GM12878 (cell line): ENCODE measurements at regions not wholly inside any gene's neighbourhood (a gene's known extent, or its start where the extent isn't known, plus 50 kb on each side); places are given as distances from the start of the nearest gene placed in this dataset.

Experiments used
- ATAC-seq: fragments of 200-7000 bp; cut with Tn5 transposase; 3 replicates; pipeline ENCODE4 v1.9.1; 2020; ENCODE audit warnings: mild to moderate bottlenecking, moderate library complexity
- BruUV-seq: library from RNA; stranded (reverse); fragments of 400-500 nt; replicated peaks from 2 replicates; lab custom pipeline; 2021; lab: Mats Ljungman, UMichigan
- CTCF ChIA-PET: fragments of 300-600 bp; sonication (Branson Sonifier 250); formaldehyde crosslinking; extraction: SDS; loops from one replicate; lab custom pipeline; 2021; ENCODE audit warnings: inconsistent platforms; lab: Yijun Ruan, JAX
- POLR2A ChIA-PET: fragments of 350-600 bp; formaldehyde crosslinking; extraction: SDS; loops from one replicate; lab custom pipeline; 2021; ENCODE audit warnings: inconsistent platforms; lab: Charles Lee
- RAD21 ChIA-PET: fragments of 300-600 bp; sonication (Branson Sonifier 250); formaldehyde crosslinking; loops from one replicate; lab custom pipeline; 2023; ENCODE audit warnings: antibody characterized with exemption; ENCODE audit not compliant: unreplicated experiment; lab: Charles Lee
- SMC1A ChIA-PET: fragments of 300-600 bp; sonication (Branson Sonifier 250); formaldehyde crosslinking; loops from one replicate; lab custom pipeline; 2023; ENCODE audit not compliant: unreplicated experiment, uncharacterized antibody; lab: Charles Lee
- DNase-seq: peaks from one replicate; pipeline ENCODE4 v3.0.0-alpha.2; 2011; ENCODE audit warnings: low read depth, low spot score
- FAIRE-seq: peaks from 3 replicates; lab custom pipeline; 2011; peaks lifted over from hg19 to GRCh38; lab: Jason Lieb, UNC
- H2AFZ ChIP-seq: 2 replicates; pipeline ENCODE4 v1.6.0; 2011; ENCODE audit warnings: low read depth, low read length, control low read depth; ENCODE audit not compliant: control insufficient read depth
- H3K27ac ChIP-seq: 2 replicates; pipeline ENCODE4 v1.5.1; 2011; ENCODE audit warnings: control low read depth; ENCODE audit not compliant: control insufficient read depth, insufficient read depth
- H3K27me3 ChIP-seq, 2 experiments: replicated peaks in 1 of 2; 2 replicates each; pipeline versions ENCODE4 v1.6.0 to v1.6.1; 2011; ENCODE audit warnings: low read length in 1 of 2; ENCODE audit not compliant: control insufficient read depth in 2 of 2, insufficient read depth in 2 of 2
- H3K36me3 ChIP-seq, 2 experiments: 2 replicates each; pipeline ENCODE4 v1.5.1; 2011; ENCODE audit warnings: low read length in 1 of 2; ENCODE audit not compliant: control insufficient read depth in 2 of 2, insufficient read depth in 2 of 2
- H3K4me1 ChIP-seq: 2 replicates; pipeline ENCODE4 v1.6.1; 2011; ENCODE audit warnings: mild to moderate bottlenecking, low read length, moderate library complexity, mixed read lengths; ENCODE audit not compliant: control insufficient read depth, insufficient read depth
- H3K4me2 ChIP-seq: 2 replicates; pipeline ENCODE4 v1.6.0; 2011; ENCODE audit warnings: control low read depth; ENCODE audit not compliant: control insufficient read depth, insufficient read depth
- H3K4me3 ChIP-seq: fragments of 200-600 bp; sonication (generic); 2 replicates; pipeline ENCODE4 v1.5.1; 2016
- H3K79me2 ChIP-seq: 2 replicates; pipeline ENCODE4 v1.6.0; 2011; ENCODE audit warnings: low read length; ENCODE audit not compliant: control insufficient read depth, insufficient read depth
- H3K9ac ChIP-seq: 2 replicates; pipeline ENCODE4 v1.8.0; 2011; ENCODE audit warnings: low read length, control low read depth, mixed read lengths; ENCODE audit not compliant: control insufficient read depth, insufficient read depth
- H3K9me3 ChIP-seq: replicated peaks from 3 replicates; pipeline ENCODE4 v1.5.1; 2011; ENCODE audit warnings: mild to moderate bottlenecking, low read length; ENCODE audit not compliant: control insufficient read depth, insufficient read depth
- H4K20me1 ChIP-seq: 2 replicates; pipeline ENCODE4 v1.6.0; 2011; ENCODE audit not compliant: control insufficient read depth, insufficient read depth
- BHLHE40 ChIP-seq, 2 experiments: fragments of 450-650 bp in 1 of 2; IDR thresholded peaks; 2 replicates each; pipeline ENCODE4 v1.6.1; 2011 to 2017; ENCODE audit warnings: low read depth in 2 of 2, borderline replicate concordance in 1 of 2, improper control_type of control experiment in 1 of 2, low read length in 1 of 2, mild to moderate bottlenecking in 1 of 2
- BRCA1 ChIP-seq: IDR thresholded peaks from 2 replicates; pipeline ENCODE4 v1.6.1; 2011; ENCODE audit warnings: low read depth, low read length, improper control_type of control experiment
- CEBPB ChIP-seq, 2 experiments: fragments of 150-350 bp in 1 of 2; IDR thresholded peaks; 2 replicates each; pipeline ENCODE4 v1.6.1; 2012 to 2014; ENCODE audit warnings: low read depth in 2 of 2, low read length in 2 of 2, borderline replicate concordance in 1 of 2, inconsistent platforms in 1 of 2
- EGR1 ChIP-seq, 2 experiments: IDR thresholded peaks; 1 replicate in 1 of 2; 2 replicates in 1 of 2; pipeline ENCODE4 v1.6.1; 2011 to 2012; ENCODE audit warnings: low read depth in 2 of 2, low read length in 2 of 2, borderline replicate concordance in 1 of 2, mild to moderate bottlenecking in 1 of 2, moderate library complexity in 1 of 2
- ESRRA ChIP-seq: IDR thresholded peaks from 2 replicates; pipeline ENCODE4 v1.6.1; 2012; ENCODE audit warnings: mild to moderate bottlenecking, low read length, improper control_type of control experiment
- GABPA ChIP-seq: IDR thresholded peaks from 2 replicates; pipeline ENCODE4 v1.6.1; 2014; ENCODE audit warnings: antibody characterized with exemption, low read depth, mild to moderate bottlenecking, inconsistent platforms
- NFYB ChIP-seq: IDR thresholded peaks from 2 replicates; pipeline ENCODE4 v1.6.1; 2011; ENCODE audit warnings: low read depth, mild to moderate bottlenecking, low read length, improper control_type of control experiment, moderate library complexity; ENCODE audit not compliant: insufficient read depth
- POU2F2 ChIP-seq: IDR thresholded peaks from 3 replicates; pipeline ENCODE4 v1.6.1; 2011; ENCODE audit warnings: low read depth, mild to moderate bottlenecking, low read length, borderline replicate concordance
- SIX5 ChIP-seq: IDR thresholded peaks from 2 replicates; pipeline ENCODE4 v1.6.1; 2011; ENCODE audit warnings: mild to moderate bottlenecking, low read depth, low read length, moderate library complexity; ENCODE audit not compliant: severe bottlenecking
- SP1 ChIP-seq: IDR thresholded peaks from one replicate; pipeline ENCODE4 v1.6.1; 2011; ENCODE audit warnings: low read depth, low read length
- TAF1 ChIP-seq: IDR thresholded peaks from 2 replicates; pipeline ENCODE4 v1.6.1; 2011; ENCODE audit warnings: mild to moderate bottlenecking, low read depth, low read length, borderline replicate concordance
- TCF7 ChIP-seq: IDR thresholded peaks from 2 replicates; pipeline ENCODE4 v1.6.1; 2014; ENCODE audit warnings: antibody characterized with exemption, borderline replicate concordance
- in situ Hi-C: fragments of 300-500 bp; cut with MboI; formaldehyde crosslinking; loops from 9 replicates; pipeline ENCODE4 v1.14.3; 2018; ENCODE audit warnings: mixed read lengths
- intact Hi-C: fragments of 100-400 bp; cut with micrococcal nuclease; formaldehyde crosslinking; loops from one replicate; pipeline ENCODE4 v1.14.2; 2022; ENCODE audit not compliant: unreplicated experiment
- TF ChIP-seq, protein P1 (sequence below): IDR thresholded peaks from 2 replicates; pipeline ENCODE4 v1.6.1; 2011; ENCODE audit warnings: mild to moderate bottlenecking, low read depth, low read length, moderate library complexity; ENCODE audit not compliant: insufficient replicate concordance
- TF ChIP-seq, protein P2 (sequence below): fragments of 450-650 bp; formaldehyde crosslinking; IDR thresholded peaks from 2 replicates; pipeline ENCODE4 v1.5.0; 2022; ENCODE audit warnings: mild to moderate bottlenecking, missing genetic modification characterization

DNA sequence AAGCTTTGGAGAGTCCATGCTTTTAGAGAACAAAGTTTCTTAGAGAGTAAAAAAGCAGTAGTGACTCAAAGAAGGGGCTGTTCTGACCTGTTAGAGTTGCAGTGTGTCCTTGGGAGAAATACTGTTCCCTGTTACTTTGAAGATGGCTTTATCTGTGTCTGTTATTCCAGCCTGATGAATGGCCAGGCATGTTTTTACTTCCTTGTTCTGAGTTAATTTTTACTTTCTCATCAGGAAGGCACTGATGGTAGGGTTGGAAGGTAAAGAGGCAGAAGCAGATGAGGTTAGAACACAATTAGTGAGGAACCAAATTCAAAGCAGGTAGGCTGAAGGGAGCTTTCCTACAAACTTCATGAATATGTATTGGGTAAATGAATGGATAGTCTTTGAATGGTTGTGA, 138.5 kb upstream of the PRKCQ start:
- H3K4me2 ChIP-seq: no peak overlapping the region
- no peak overlapping the region for H3K9ac ChIP-seq
- ChIA-PET RAD21 (no interaction called here), SMC1A (no interaction called here), CTCF (no interaction called here), POLR2A (no interaction called here)
- H3K4me3 ChIP-seq: no peak overlapping the region
- intact Hi-C loops: no loop called here
- no peaks in the 10 kb centered on the region for H3K36me3 ChIP-seq
- no peak overlapping the region for H2AFZ ChIP-seq
- no peaks in the 10 kb centered on the region; the same call in 2 of the 3 replicates for H3K9me3 ChIP-seq
- no peak overlapping the region for H3K27ac ChIP-seq
- H3K4me1 ChIP-seq: no peaks in the 10 kb centered on the region
- no peaks in the 10 kb centered on the region for H3K79me2 ChIP-seq
- no peaks in the 10 kb centered on the region for H4K20me1 ChIP-seq
- H3K27me3 ChIP-seq: no peaks in the 10 kb centered on the region
- FAIRE-seq (no peak), DNase-seq (no peak), ATAC-seq (no peak)
- BruUV-seq: no TSS peak
- TF ChIP-seq ESRRA (no peak), TAF1 (no peak), GABPA (no peak), EGR1 (IDR thresholded peaks at IDR 0.05; ENCODE audit: borderline replicate concordance in 1 of 2, low read depth in 2 of 2, low read length in 2 of 2) (no peak), POU2F2 (no peak), TCF7 (no peak), BHLHE40 (IDR thresholded peaks at IDR 0.05; ENCODE audit: borderline replicate concordance in 1 of 2, low read depth in 2 of 2, low read length in 1 of 2) (no peak), SP1 (no peak), BRCA1 (no peak), CEBPB (IDR thresholded peaks at IDR 0.05; ENCODE audit: borderline replicate concordance in 1 of 2, low read depth in 2 of 2, low read length in 2 of 2) (no peak), NFYB (no peak), SIX5 (no peak)
- TF ChIP-seq, protein P1, sequence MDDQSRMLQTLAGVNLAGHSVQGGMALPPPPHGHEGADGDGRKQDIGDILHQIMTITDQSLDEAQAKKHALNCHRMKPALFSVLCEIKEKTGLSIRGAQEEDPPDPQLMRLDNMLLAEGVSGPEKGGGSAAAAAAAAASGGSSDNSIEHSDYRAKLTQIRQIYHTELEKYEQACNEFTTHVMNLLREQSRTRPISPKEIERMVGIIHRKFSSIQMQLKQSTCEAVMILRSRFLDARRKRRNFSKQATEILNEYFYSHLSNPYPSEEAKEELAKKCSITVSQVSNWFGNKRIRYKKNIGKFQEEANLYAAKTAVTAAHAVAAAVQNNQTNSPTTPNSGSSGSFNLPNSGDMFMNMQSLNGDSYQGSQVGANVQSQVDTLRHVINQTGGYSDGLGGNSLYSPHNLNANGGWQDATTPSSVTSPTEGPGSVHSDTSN: no peak
- TF ChIP-seq, protein P2, sequence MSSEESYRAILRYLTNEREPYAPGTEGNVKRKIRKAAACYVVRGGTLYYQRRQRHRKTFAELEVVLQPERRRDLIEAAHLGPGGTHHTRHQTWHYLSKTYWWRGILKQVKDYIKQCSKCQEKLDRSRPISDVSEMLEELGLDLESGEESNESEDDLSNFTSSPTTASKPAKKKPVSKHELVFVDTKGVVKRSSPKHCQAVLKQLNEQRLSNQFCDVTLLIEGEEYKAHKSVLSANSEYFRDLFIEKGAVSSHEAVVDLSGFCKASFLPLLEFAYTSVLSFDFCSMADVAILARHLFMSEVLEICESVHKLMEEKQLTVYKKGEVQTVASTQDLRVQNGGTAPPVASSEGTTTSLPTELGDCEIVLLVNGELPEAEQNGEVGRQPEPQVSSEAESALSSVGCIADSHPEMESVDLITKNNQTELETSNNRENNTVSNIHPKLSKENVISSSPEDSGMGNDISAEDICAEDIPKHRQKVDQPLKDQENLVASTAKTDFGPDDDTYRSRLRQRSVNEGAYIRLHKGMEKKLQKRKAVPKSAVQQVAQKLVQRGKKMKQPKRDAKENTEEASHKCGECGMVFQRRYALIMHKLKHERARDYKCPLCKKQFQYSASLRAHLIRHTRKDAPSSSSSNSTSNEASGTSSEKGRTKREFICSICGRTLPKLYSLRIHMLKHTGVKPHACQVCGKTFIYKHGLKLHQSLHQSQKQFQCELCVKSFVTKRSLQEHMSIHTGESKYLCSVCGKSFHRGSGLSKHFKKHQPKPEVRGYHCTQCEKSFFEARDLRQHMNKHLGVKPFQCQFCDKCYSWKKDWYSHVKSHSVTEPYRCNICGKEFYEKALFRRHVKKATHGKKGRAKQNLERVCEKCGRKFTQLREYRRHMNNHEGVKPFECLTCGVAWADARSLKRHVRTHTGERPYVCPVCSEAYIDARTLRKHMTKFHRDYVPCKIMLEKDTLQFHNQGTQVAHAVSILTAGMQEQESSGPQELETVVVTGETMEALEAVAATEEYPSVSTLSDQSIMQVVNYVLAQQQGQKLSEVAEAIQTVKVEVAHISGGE (CRISPR knock-in tag): no peak
- in situ Hi-C loops: no loop called here
